HG02623 (cell line): ENCODE measurements at regions not wholly inside any gene's neighbourhood (a gene's known extent, or its start where the extent isn't known, plus 50 kb on each side); places are given as distances from the start of the nearest gene placed in this dataset.

Experiments
- ATAC-seq: cut with Tn5 transposase; IDR thresholded peaks from one replicate; pipeline ENCODE4 v1.9.1; 2021; ENCODE audit warnings: moderate library complexity; ENCODE audit not compliant: unreplicated experiment

- no peak for ATAC-seq
Observed at GRCh38 chr5:159525117-159525516, 194.8 kb upstream of the IL12B start.

GRCh38 chr5:159527546-159528254 is 197.4 kb upstream of the IL12B start:
- no peak for ATAC-seq

- ATAC-seq, result no peak
Observed at GRCh38 chr5:159531554-159532105, 201.3 kb upstream of the IL12B start.

GRCh38 chr5:159533197-159533596 is 202.9 kb upstream of the IL12B start:
- ATAC-seq, result no peak

- ATAC-seq, result no peak
Observed at GRCh38 chr5:159536166-159536565, 205.9 kb upstream of the IL12B start.

GRCh38 chr5:159536646-159537045 is 206.4 kb upstream of the IL12B start:
- ATAC-seq, result no peak

- ATAC-seq, result no peak
Observed at GRCh38 chr5:159539678-159540077, 209.4 kb upstream of the IL12B start.

- no peak for ATAC-seq
Observed at GRCh38 chr5:159543326-159543725, 213.0 kb upstream of the IL12B start.

- no peak for ATAC-seq
Observed at GRCh38 chr5:159545156-159545555, 214.9 kb upstream of the IL12B start.

- no peak for ATAC-seq
Observed at GRCh38 chr5:159547466-159548195, 217.3 kb upstream of the IL12B start.

- ATAC-seq, result no peak
Observed at GRCh38 chr5:159548517-159548916, 218.2 kb upstream of the IL12B start.

- ATAC-seq, result no peak
Observed at GRCh38 chr5:159549046-159549445, 218.8 kb upstream of the IL12B start.

GRCh38 chr5:159550951-159551350 is 220.7 kb upstream of the IL12B start:
- no peak for ATAC-seq

GRCh38 chr5:159552751-159553150 is 222.5 kb upstream of the IL12B start:
- ATAC-seq, result no peak

GRCh38 chr5:159553792-159554191 is 223.5 kb upstream of the IL12B start:
- no peak for ATAC-seq

- no peak for ATAC-seq
Observed at GRCh38 chr5:159555084-159555483, 224.8 kb upstream of the IL12B start.

GRCh38 chr5:159559337-159559736 is 229.1 kb upstream of the IL12B start:
- no peak for ATAC-seq

- no peak for ATAC-seq
Observed at GRCh38 chr5:159560088-159560487, 229.8 kb upstream of the IL12B start.

- no peak for ATAC-seq
Observed at GRCh38 chr5:159564031-159564430, 233.7 kb upstream of the IL12B start.

- ATAC-seq, result no peak
Observed at GRCh38 chr5:159566832-159567231, 236.5 kb upstream of the IL12B start.

- no peak for ATAC-seq
Observed at GRCh38 chr5:159567461-159567860, 237.2 kb upstream of the IL12B start.
